Liver (tissue), 3 donors: ENCODE measurements at regions not wholly inside any gene's neighbourhood (a gene's known extent, or its start where the extent isn't known, plus 50 kb on each side); places are given as distances from the start of the nearest gene placed in this dataset.

ENCODE experiments used
- RAD21 ChIP-seq, 2 donors: IDR thresholded peaks; 2 replicates each; pipeline ENCODE4 v1.6.1; 2016; ENCODE audit warnings: antibody characterized with exemption in 2 of 2, mild to moderate bottlenecking in 2 of 2
- TF ChIP-seq, protein P1 (sequence below): fragments of 150-350 bp; IDR thresholded peaks from 2 replicates; pipeline ENCODE4 v1.5.1; 2017; ENCODE audit warnings: improper control_type of control experiment, low read depth, low read length; ENCODE audit not compliant: missing input control
- TF ChIP-seq, protein P2 (sequence below): IDR thresholded peaks from 2 replicates; pipeline ENCODE4 v1.6.1; 2016; ENCODE audit warnings: antibody characterized with exemption
- TF ChIP-seq, protein P3 (sequence below): IDR thresholded peaks from 2 replicates; pipeline ENCODE4 v1.6.1; 2016; ENCODE audit warnings: antibody characterized with exemption, mild to moderate bottlenecking
- donor health status: healthy.
- donor health status: healthy.

DNA sequence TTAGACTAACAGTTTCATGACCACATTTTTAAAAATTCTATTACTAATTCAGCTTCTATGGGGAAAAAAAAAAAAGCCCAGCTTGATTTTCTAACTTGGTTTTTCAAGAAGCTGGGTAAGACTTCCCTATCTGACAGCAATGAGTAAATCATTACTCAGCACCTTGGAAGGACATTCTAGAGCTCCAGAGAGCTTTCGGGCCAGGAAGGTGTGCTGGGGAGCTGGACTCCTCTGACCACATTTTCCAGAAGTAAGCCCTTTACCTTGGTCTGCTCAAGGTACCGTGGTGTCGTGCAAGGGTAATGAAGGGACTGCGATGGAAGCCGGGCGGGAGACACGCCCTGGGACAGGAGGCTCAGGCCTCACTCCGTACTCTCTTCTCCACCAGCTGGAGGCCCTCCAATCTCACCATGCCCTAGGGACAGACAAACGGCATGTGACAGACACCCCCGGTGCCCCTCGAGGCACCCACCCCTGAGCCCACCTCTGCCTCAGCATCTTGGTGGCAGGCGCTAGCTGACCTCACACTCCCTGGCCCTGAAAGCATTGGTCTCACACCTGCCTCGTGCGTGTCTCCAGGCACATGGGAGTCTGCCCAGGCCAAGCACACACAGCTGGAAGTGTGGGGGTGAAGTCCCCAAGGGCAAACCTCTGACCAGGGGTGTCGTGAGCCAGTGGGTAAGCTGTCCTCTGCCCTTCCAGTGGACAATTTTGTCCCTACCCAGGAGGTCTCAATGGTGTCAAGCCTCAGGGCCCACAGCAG is 152.1 kb downstream of the OAT start:
- TF ChIP-seq RAD21 (IDR thresholded peaks at IDR 0.05): no peak
- TF ChIP-seq, protein P1, sequence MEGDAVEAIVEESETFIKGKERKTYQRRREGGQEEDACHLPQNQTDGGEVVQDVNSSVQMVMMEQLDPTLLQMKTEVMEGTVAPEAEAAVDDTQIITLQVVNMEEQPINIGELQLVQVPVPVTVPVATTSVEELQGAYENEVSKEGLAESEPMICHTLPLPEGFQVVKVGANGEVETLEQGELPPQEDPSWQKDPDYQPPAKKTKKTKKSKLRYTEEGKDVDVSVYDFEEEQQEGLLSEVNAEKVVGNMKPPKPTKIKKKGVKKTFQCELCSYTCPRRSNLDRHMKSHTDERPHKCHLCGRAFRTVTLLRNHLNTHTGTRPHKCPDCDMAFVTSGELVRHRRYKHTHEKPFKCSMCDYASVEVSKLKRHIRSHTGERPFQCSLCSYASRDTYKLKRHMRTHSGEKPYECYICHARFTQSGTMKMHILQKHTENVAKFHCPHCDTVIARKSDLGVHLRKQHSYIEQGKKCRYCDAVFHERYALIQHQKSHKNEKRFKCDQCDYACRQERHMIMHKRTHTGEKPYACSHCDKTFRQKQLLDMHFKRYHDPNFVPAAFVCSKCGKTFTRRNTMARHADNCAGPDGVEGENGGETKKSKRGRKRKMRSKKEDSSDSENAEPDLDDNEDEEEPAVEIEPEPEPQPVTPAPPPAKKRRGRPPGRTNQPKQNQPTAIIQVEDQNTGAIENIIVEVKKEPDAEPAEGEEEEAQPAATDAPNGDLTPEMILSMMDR: no peak
- TF ChIP-seq, protein P2, sequence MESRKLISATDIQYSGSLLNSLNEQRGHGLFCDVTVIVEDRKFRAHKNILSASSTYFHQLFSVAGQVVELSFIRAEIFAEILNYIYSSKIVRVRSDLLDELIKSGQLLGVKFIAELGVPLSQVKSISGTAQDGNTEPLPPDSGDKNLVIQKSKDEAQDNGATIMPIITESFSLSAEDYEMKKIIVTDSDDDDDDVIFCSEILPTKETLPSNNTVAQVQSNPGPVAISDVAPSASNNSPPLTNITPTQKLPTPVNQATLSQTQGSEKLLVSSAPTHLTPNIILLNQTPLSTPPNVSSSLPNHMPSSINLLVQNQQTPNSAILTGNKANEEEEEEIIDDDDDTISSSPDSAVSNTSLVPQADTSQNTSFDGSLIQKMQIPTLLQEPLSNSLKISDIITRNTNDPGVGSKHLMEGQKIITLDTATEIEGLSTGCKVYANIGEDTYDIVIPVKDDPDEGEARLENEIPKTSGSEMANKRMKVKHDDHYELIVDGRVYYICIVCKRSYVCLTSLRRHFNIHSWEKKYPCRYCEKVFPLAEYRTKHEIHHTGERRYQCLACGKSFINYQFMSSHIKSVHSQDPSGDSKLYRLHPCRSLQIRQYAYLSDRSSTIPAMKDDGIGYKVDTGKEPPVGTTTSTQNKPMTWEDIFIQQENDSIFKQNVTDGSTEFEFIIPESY: no peak
- TF ChIP-seq, protein P3, sequence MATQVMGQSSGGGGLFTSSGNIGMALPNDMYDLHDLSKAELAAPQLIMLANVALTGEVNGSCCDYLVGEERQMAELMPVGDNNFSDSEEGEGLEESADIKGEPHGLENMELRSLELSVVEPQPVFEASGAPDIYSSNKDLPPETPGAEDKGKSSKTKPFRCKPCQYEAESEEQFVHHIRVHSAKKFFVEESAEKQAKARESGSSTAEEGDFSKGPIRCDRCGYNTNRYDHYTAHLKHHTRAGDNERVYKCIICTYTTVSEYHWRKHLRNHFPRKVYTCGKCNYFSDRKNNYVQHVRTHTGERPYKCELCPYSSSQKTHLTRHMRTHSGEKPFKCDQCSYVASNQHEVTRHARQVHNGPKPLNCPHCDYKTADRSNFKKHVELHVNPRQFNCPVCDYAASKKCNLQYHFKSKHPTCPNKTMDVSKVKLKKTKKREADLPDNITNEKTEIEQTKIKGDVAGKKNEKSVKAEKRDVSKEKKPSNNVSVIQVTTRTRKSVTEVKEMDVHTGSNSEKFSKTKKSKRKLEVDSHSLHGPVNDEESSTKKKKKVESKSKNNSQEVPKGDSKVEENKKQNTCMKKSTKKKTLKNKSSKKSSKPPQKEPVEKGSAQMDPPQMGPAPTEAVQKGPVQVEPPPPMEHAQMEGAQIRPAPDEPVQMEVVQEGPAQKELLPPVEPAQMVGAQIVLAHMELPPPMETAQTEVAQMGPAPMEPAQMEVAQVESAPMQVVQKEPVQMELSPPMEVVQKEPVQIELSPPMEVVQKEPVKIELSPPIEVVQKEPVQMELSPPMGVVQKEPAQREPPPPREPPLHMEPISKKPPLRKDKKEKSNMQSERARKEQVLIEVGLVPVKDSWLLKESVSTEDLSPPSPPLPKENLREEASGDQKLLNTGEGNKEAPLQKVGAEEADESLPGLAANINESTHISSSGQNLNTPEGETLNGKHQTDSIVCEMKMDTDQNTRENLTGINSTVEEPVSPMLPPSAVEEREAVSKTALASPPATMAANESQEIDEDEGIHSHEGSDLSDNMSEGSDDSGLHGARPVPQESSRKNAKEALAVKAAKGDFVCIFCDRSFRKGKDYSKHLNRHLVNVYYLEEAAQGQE: no peak
